ENCODE measurements at regions not wholly inside any gene's neighbourhood (a gene's known extent, or its start where the extent isn't known, plus 50 kb on each side); places are given as distances from the start of the nearest gene placed in this dataset.
A peak's percentile ranks its signal among the peaks of the same experiment; 100 is the strongest.
"Not testable (repeated sequence)": the region's sequence is repeated elsewhere in the genome, so short reads cannot be mapped to it uniquely, and the experiment has no call there.

- H3K27ac Mint-ChIP-seq; ATAC-seq; POLR2A ChIA-PET; H3K36me3 Mint-ChIP-seq (ENCODE audit: low read depth); CTCF ChIA-PET; H3K4me3 Mint-ChIP-seq; H3K9me3 Mint-ChIP-seq (ENCODE audit: insufficient read depth); H3K27me3 Mint-ChIP-seq (ENCODE audit: low read depth); DNase-seq: not testable (repeated sequence)
- H3K4me1 Mint-ChIP-seq (ENCODE audit: low read depth) = peaks cover 16% of the 10 kb centered on the region
These were observed 177.7 kb downstream of the TMEM121 start for GRCh38 chr14:105704091-105704490.

DNA sequence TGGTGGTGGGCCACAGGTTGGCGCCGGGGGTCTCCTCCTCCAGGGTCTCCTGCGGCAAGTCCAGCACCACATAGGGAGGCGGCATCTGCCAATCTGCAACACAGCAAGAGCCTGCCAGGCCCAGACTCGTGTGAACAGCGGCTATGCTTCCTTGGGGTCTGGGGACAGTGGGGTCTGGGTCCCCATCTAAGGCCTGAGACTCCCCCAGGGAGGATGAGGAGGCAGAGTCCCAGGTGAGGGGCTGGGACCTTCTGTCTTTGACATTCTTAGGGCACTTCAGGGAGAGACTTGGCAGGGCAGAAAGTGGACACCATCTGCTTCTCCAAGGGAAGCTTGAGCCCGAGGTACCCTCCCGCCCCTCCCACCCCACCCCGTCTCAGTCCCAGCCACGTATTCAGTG is 178.1 kb downstream of the TMEM121 start:
- DNase-seq; POLR2A ChIA-PET; CTCF ChIA-PET; H3K4me3 Mint-ChIP-seq; ATAC-seq; H3K27ac Mint-ChIP-seq; H3K9me3 Mint-ChIP-seq (ENCODE audit: insufficient read depth); H3K36me3 Mint-ChIP-seq (ENCODE audit: low read depth); H3K27me3 Mint-ChIP-seq (ENCODE audit: low read depth): not testable (repeated sequence)
- peaks cover 16% of the 10 kb centered on the region for H3K4me1 Mint-ChIP-seq (ENCODE audit: low read depth)

GRCh38 chr14:105705512-105705861 is 179.1 kb downstream of the TMEM121 start:
- H3K27me3 Mint-ChIP-seq (ENCODE audit: low read depth); POLR2A ChIA-PET; H3K9me3 Mint-ChIP-seq (ENCODE audit: insufficient read depth); CTCF ChIA-PET; H3K27ac Mint-ChIP-seq; H3K36me3 Mint-ChIP-seq (ENCODE audit: low read depth); DNase-seq; ATAC-seq; H3K4me3 Mint-ChIP-seq: not testable (repeated sequence)
- H3K4me1 Mint-ChIP-seq (ENCODE audit: low read depth) = peaks cover 14% of the 10 kb centered on the region

DNA sequence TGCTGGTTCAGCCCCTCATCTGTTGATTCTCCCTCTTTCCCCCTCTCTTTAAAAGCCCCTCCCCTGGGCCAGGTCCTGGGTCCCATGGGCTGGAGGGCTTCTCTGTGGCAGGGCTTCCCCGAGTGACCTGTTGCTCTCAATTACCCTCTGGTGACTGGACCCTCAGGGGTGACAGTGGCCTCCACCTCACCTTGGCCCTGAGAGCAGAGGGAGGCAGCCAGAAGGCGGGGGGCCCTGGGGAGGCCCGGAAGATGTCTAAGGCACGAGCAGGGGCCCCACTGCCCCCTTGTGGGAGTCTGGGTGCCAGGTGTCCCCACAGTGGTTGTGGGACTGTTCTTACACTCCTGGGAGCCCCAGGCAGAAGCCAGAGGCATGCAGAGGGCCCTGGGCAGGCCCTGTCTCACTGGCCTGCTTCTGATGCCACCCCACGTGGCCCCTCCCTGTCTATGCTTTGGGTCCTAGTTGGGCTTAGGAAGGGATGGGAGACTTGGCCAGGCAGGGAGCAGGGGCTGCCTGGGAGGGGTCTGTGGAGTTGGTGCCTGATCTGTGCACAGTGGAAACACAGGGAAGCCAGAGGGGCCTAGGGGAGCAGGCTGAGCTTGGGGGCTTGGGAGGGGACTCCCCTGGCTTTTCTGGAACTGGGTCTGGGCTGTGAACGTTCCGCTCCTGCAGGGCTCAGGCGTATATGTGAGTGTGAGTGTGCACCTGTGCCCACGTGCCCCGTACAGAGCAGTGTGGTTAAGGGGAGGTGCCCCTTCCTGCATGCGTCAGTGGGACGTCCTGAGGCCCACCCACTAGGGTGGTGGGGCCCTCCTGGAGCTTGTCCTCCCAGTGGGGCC is 179.7 kb downstream of the TMEM121 start:
- peak; percentile 38 for ATAC-seq
- H3K9me3 Mint-ChIP-seq (ENCODE audit: insufficient read depth); H3K36me3 Mint-ChIP-seq (ENCODE audit: low read depth); CTCF ChIA-PET; H3K27me3 Mint-ChIP-seq (ENCODE audit: low read depth); H3K27ac Mint-ChIP-seq; H3K4me1 Mint-ChIP-seq (ENCODE audit: low read depth); POLR2A ChIA-PET; DNase-seq; H3K4me3 Mint-ChIP-seq: not testable (repeated sequence)

DNA sequence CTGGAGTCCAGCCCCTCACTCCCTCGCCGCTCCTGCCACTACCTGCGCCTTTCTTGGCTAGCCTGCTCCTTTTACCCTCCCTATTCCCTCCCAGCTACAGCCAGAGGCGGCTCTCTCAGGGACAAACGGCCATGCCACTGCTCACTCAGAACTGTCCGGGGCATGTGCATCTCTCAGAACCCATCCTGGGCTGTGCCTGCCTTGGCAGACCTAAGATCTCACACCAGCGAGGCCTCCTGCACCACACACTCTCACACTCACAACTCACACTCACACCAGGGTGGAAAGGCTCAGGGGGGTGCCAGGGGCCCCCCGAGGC is 180.3 kb downstream of the TMEM121 start:
- H3K4me1 Mint-ChIP-seq (ENCODE audit: low read depth); POLR2A ChIA-PET; H3K9me3 Mint-ChIP-seq (ENCODE audit: insufficient read depth); H3K27ac Mint-ChIP-seq; DNase-seq; H3K4me3 Mint-ChIP-seq; CTCF ChIA-PET; H3K27me3 Mint-ChIP-seq (ENCODE audit: low read depth); H3K36me3 Mint-ChIP-seq (ENCODE audit: low read depth): not testable (repeated sequence)
- ATAC-seq = peak; percentile 8

DNA sequence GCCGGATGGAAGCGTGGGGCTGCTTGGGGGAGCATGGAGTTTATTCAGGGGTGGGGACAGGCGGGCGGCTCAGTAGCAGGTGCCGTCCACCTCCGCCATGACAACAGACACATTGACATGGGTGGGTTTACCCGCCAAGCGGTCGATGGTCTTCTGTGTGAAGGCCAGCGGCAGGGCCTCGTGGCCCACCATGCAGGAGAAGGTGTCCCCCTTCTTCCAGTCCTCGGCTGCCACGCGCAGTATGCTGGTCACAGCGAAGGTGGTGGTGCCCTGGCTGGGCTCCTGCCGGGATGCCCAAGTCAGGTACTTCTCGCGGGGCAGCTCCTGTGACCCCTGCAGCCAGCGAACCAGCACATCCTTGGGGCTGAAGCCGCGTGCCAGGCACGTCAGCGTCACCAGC is 180.7 kb downstream of the TMEM121 start:
- H3K36me3 Mint-ChIP-seq (ENCODE audit: low read depth); H3K27me3 Mint-ChIP-seq (ENCODE audit: low read depth); H3K4me3 Mint-ChIP-seq; CTCF ChIA-PET; H3K9me3 Mint-ChIP-seq (ENCODE audit: insufficient read depth); ATAC-seq; POLR2A ChIA-PET; H3K4me1 Mint-ChIP-seq (ENCODE audit: low read depth); H3K27ac Mint-ChIP-seq; DNase-seq: not testable (repeated sequence)

DNA sequence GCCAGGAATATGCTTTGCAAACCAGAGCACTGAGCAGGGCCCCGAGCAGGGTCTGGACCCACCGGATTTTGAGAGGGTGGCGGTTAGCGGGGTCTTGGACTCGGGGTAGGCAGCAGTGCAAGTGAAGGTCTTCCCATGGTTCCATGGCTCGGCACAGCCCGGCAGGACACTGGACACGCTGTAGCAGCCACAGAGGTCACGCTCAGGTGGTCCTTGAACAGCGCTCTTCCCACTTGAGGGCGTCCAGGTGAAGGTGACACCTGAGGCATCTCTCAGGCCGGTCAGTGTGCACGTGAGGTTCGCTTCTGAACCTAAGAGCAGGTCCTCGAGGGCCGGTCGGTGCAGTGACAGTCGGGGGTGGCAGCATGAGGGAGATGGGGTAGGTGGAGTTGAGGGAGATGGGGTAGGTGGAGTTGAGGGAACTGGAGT is 181.4 kb downstream of the TMEM121 start:
- POLR2A ChIA-PET; H3K4me3 Mint-ChIP-seq; ATAC-seq; H3K4me1 Mint-ChIP-seq (ENCODE audit: low read depth); CTCF ChIA-PET; H3K27me3 Mint-ChIP-seq (ENCODE audit: low read depth); DNase-seq; H3K9me3 Mint-ChIP-seq (ENCODE audit: insufficient read depth); H3K36me3 Mint-ChIP-seq (ENCODE audit: low read depth); H3K27ac Mint-ChIP-seq: not testable (repeated sequence)

GRCh38 chr14:105708251-105709134 is 182.1 kb downstream of the TMEM121 start:
- H3K4me1 Mint-ChIP-seq (ENCODE audit: low read depth); H3K4me3 Mint-ChIP-seq; H3K36me3 Mint-ChIP-seq (ENCODE audit: low read depth); H3K27me3 Mint-ChIP-seq (ENCODE audit: low read depth); ATAC-seq; CTCF ChIA-PET; H3K9me3 Mint-ChIP-seq (ENCODE audit: insufficient read depth); POLR2A ChIA-PET; DNase-seq; H3K27ac Mint-ChIP-seq: not testable (repeated sequence)

- ChIA-PET CTCF (interaction anchor here (0.8 kb wide), 1 partner anchor 267 kb away, joined by 3 read pairs; no protein-coding TSS in a partner anchor), POLR2A (no interaction called here)
- no peaks in the 10 kb centered on the region for H3K4me1 Mint-ChIP-seq (ENCODE audit: low read depth)
- no peak overlapping the region for H3K4me3 Mint-ChIP-seq
- H3K9me3 Mint-ChIP-seq (ENCODE audit: insufficient read depth) = no peaks in the 10 kb centered on the region
- no peak overlapping the region for H3K27ac Mint-ChIP-seq
- ATAC-seq (no peak), DNase-seq (no peak)
- no peaks in the 10 kb centered on the region for H3K36me3 Mint-ChIP-seq (ENCODE audit: low read depth)
- no peaks in the 10 kb centered on the region for H3K27me3 Mint-ChIP-seq (ENCODE audit: low read depth)
These were observed 183.1 kb downstream of the TMEM121 start for GRCh38 chr14:105709281-105710118.

GRCh38 chr14:105710119-105711043 is 184.0 kb downstream of the TMEM121 start:
- H3K27me3 Mint-ChIP-seq (ENCODE audit: low read depth) = no peaks in the 10 kb centered on the region
- H3K36me3 Mint-ChIP-seq (ENCODE audit: low read depth) = no peaks in the 10 kb centered on the region
- POLR2A ChIA-PET = no interaction called here
- CTCF ChIA-PET = interaction anchor here (0.8 kb wide), 1 partner anchor 266 kb away, joined by 3 read pairs; no protein-coding TSS in a partner anchor
- ATAC-seq = no peak
- H3K4me3 Mint-ChIP-seq = no peak overlapping the region
- no peaks in the 10 kb centered on the region for H3K4me1 Mint-ChIP-seq (ENCODE audit: low read depth)
- no peak overlapping the region for H3K27ac Mint-ChIP-seq
- DNase-seq = no peak
- no peaks in the 10 kb centered on the region for H3K9me3 Mint-ChIP-seq (ENCODE audit: insufficient read depth)

GRCh38 chr14:105711044-105711620 is 184.7 kb downstream of the TMEM121 start:
- H3K36me3 Mint-ChIP-seq (ENCODE audit: low read depth) = no peaks in the 10 kb centered on the region
- ChIA-PET POLR2A (no interaction called here), CTCF (no interaction called here)
- H3K9me3 Mint-ChIP-seq (ENCODE audit: insufficient read depth) = no peaks in the 10 kb centered on the region
- no peak overlapping the region for H3K27ac Mint-ChIP-seq
- H3K27me3 Mint-ChIP-seq (ENCODE audit: low read depth) = no peaks in the 10 kb centered on the region
- no peaks in the 10 kb centered on the region for H3K4me1 Mint-ChIP-seq (ENCODE audit: low read depth)
- no peak overlapping the region for H3K4me3 Mint-ChIP-seq
- no peak for DNase-seq
- no peak for ATAC-seq

All from activated CD8-positive, alpha-beta T cell treated with anti-CD3 and anti-CD28 coated beads, Interleukin-2, amount 10 ng/mL, durations not matched to agents 7 days and 5 days (primary cell).